ENCODE measurements at regions not wholly inside any gene's neighbourhood (a gene's known extent, or its start where the extent isn't known, plus 50 kb on each side); places are given as distances from the start of the nearest gene placed in this dataset.

GRCh38 chr5:62192958-62193357, 113.0 kb upstream of the KIF2A start:
- TF ChIP-seq CTCF (IDR thresholded peaks at IDR 0.05; ENCODE audit: low read depth, low read length, missing input control) (no peak), ZBTB33 (IDR thresholded peaks at IDR 0.05) (no peak), YY1 (IDR thresholded peaks at IDR 0.05) (no peak), MAX (IDR thresholded peaks at IDR 0.05) (no peak), RXRA (IDR thresholded peaks at IDR 0.05) (no peak), JUND (IDR thresholded peaks at IDR 0.05) (no peak), REST (IDR thresholded peaks at IDR 0.05) (no peak), TAF1 (conservative IDR thresholded peaks at IDR 0.05) (no peak), EGR1 (IDR thresholded peaks at IDR 0.05; ENCODE audit: low read depth in 2 of 2) (no peak), GABPA (IDR thresholded peaks at IDR 0.05 in 1 of 2, conservative IDR thresholded peaks at IDR 0.05 in 1 of 2) (no peak), ATF3 (IDR thresholded peaks at IDR 0.05) (no peak), SP1 (IDR thresholded peaks at IDR 0.05) (no peak)
